ENCODE measurements at regions not wholly inside any gene's neighbourhood (a gene's known extent, or its start where the extent isn't known, plus 50 kb on each side); places are given as distances from the start of the nearest gene placed in this dataset.

GRCh38 chr15:92705764-92706163 lies 50.2 kb upstream of the FAM174B start:
- Histone ChIP-seq H3K4me1 (ENCODE audit: control insufficient read depth, insufficient read depth, low read length) (no peaks in the 10 kb centered on the region), H3K36me3 (ENCODE audit: control insufficient read depth, insufficient read depth, low read length) (no peaks in the 10 kb centered on the region), H3K4me3 (ENCODE audit: low read length) (no peak overlapping the region), H3K27ac (ENCODE audit: low read depth, low read length) (no peak overlapping the region), H3K9ac (ENCODE audit: low read length) (no peak overlapping the region), H3K27me3 (ENCODE audit: control insufficient read depth, insufficient read depth, low read length) (no peaks in the 10 kb centered on the region)

GRCh38 chr15:92706201-92706600 lies 50.6 kb upstream of the FAM174B start:
- Histone ChIP-seq H3K27ac (ENCODE audit: low read depth, low read length) (no peak overlapping the region), H3K36me3 (ENCODE audit: control insufficient read depth, insufficient read depth, low read length) (no peaks in the 10 kb centered on the region), H3K4me1 (ENCODE audit: control insufficient read depth, insufficient read depth, low read length) (no peaks in the 10 kb centered on the region), H3K4me3 (ENCODE audit: low read length) (no peak overlapping the region), H3K9ac (ENCODE audit: low read length) (no peak overlapping the region), H3K27me3 (ENCODE audit: control insufficient read depth, insufficient read depth, low read length) (no peaks in the 10 kb centered on the region)

GRCh38 chr15:92707880-92708551 lies 52.4 kb upstream of the FAM174B start:
- Histone ChIP-seq H3K27me3 (ENCODE audit: control insufficient read depth, insufficient read depth, low read length) (no peaks in the 10 kb centered on the region), H3K4me3 (ENCODE audit: low read length) (no peak overlapping the region), H3K27ac (ENCODE audit: low read depth, low read length) (no peak overlapping the region), H3K4me1 (ENCODE audit: control insufficient read depth, insufficient read depth, low read length) (no peaks in the 10 kb centered on the region), H3K9ac (ENCODE audit: low read length) (no peak overlapping the region), H3K36me3 (ENCODE audit: control insufficient read depth, insufficient read depth, low read length) (no peaks in the 10 kb centered on the region)

- Histone ChIP-seq H3K9ac (ENCODE audit: low read length) (no peak overlapping the region), H3K27ac (ENCODE audit: low read depth, low read length) (no peak overlapping the region), H3K4me1 (ENCODE audit: control insufficient read depth, insufficient read depth, low read length) (no peaks in the 10 kb centered on the region), H3K4me3 (ENCODE audit: low read length) (no peak overlapping the region), H3K27me3 (ENCODE audit: control insufficient read depth, insufficient read depth, low read length) (no peaks in the 10 kb centered on the region), H3K36me3 (ENCODE audit: control insufficient read depth, insufficient read depth, low read length) (no peaks in the 10 kb centered on the region)
These were observed 53.1 kb upstream of the FAM174B start for GRCh38 chr15:92708635-92709034.

- no peaks in the 10 kb centered on the region for H3K36me3 ChIP-seq (ENCODE audit: control insufficient read depth, insufficient read depth, low read length)
- no peak overlapping the region for H3K9ac ChIP-seq (ENCODE audit: low read length)
- no peaks in the 10 kb centered on the region for H3K4me1 ChIP-seq (ENCODE audit: control insufficient read depth, insufficient read depth, low read length)
- H3K27me3 ChIP-seq (ENCODE audit: control insufficient read depth, insufficient read depth, low read length), result no peaks in the 10 kb centered on the region
- no peak overlapping the region for H3K27ac ChIP-seq (ENCODE audit: low read depth, low read length)
- no peak overlapping the region for H3K4me3 ChIP-seq (ENCODE audit: low read length)
These were observed 53.7 kb upstream of the FAM174B start for GRCh38 chr15:92709110-92709790.

GRCh38 chr15:92711457-92711831 lies 55.9 kb upstream of the FAM174B start:
- no peak overlapping the region for H3K27ac ChIP-seq (ENCODE audit: low read depth, low read length)
- H3K27me3 ChIP-seq (ENCODE audit: control insufficient read depth, insufficient read depth, low read length), result no peaks in the 10 kb centered on the region
- H3K36me3 ChIP-seq (ENCODE audit: control insufficient read depth, insufficient read depth, low read length), result no peaks in the 10 kb centered on the region
- no peak overlapping the region for H3K9ac ChIP-seq (ENCODE audit: low read length)
- H3K4me3 ChIP-seq (ENCODE audit: low read length), result no peak overlapping the region
- H3K4me1 ChIP-seq (ENCODE audit: control insufficient read depth, insufficient read depth, low read length), result peaks cover 5% of the 10 kb centered on the region

- no peak overlapping the region for H3K9ac ChIP-seq (ENCODE audit: low read length)
- H3K4me1 ChIP-seq (ENCODE audit: control insufficient read depth, insufficient read depth, low read length), result peaks cover 5% of the 10 kb centered on the region
- H3K36me3 ChIP-seq (ENCODE audit: control insufficient read depth, insufficient read depth, low read length), result no peaks in the 10 kb centered on the region
- no peaks in the 10 kb centered on the region for H3K27me3 ChIP-seq (ENCODE audit: control insufficient read depth, insufficient read depth, low read length)
- peak overlapping the region; percentile 63 for H3K4me3 ChIP-seq (ENCODE audit: low read length)
- H3K27ac ChIP-seq (ENCODE audit: low read depth, low read length), result peak overlapping the region; percentile 93
These were observed 58.5 kb upstream of the FAM174B start for GRCh38 chr15:92714077-92714476.

- Histone ChIP-seq H3K9ac (ENCODE audit: low read length) (peak overlapping the region; percentile 29), H3K27me3 (ENCODE audit: control insufficient read depth, insufficient read depth, low read length) (no peaks in the 10 kb centered on the region), H3K36me3 (ENCODE audit: control insufficient read depth, insufficient read depth, low read length) (no peaks in the 10 kb centered on the region), H3K4me1 (ENCODE audit: control insufficient read depth, insufficient read depth, low read length) (peaks cover 5% of the 10 kb centered on the region), H3K4me3 (ENCODE audit: low read length) (peak overlapping the region; percentile 63), H3K27ac (ENCODE audit: low read depth, low read length) (peak overlapping the region; percentile 93)
These were observed 59.2 kb upstream of the FAM174B start for GRCh38 chr15:92714477-92715401.

GRCh38 chr15:92715758-92716157 lies 60.2 kb upstream of the FAM174B start:
- no peaks in the 10 kb centered on the region for H3K36me3 ChIP-seq (ENCODE audit: control insufficient read depth, insufficient read depth, low read length)
- H3K27ac ChIP-seq (ENCODE audit: low read depth, low read length), result no peak overlapping the region
- H3K27me3 ChIP-seq (ENCODE audit: control insufficient read depth, insufficient read depth, low read length), result no peaks in the 10 kb centered on the region
- peaks cover 5% of the 10 kb centered on the region for H3K4me1 ChIP-seq (ENCODE audit: control insufficient read depth, insufficient read depth, low read length)
- no peak overlapping the region for H3K9ac ChIP-seq (ENCODE audit: low read length)
- H3K4me3 ChIP-seq (ENCODE audit: low read length), result no peak overlapping the region

- H3K4me3 ChIP-seq (ENCODE audit: low read length), result no peak overlapping the region
- H3K27ac ChIP-seq (ENCODE audit: low read depth, low read length), result no peak overlapping the region
- peaks cover 5% of the 10 kb centered on the region for H3K4me1 ChIP-seq (ENCODE audit: control insufficient read depth, insufficient read depth, low read length)
- H3K9ac ChIP-seq (ENCODE audit: low read length), result no peak overlapping the region
- no peaks in the 10 kb centered on the region for H3K27me3 ChIP-seq (ENCODE audit: control insufficient read depth, insufficient read depth, low read length)
- no peaks in the 10 kb centered on the region for H3K36me3 ChIP-seq (ENCODE audit: control insufficient read depth, insufficient read depth, low read length)
These were observed 63.4 kb upstream of the FAM174B start for GRCh38 chr15:92719021-92719420.

GRCh38 chr15:92724144-92724543 lies 68.6 kb upstream of the FAM174B start:
- Histone ChIP-seq H3K27me3 (ENCODE audit: control insufficient read depth, insufficient read depth, low read length) (no peaks in the 10 kb centered on the region), H3K4me1 (ENCODE audit: control insufficient read depth, insufficient read depth, low read length) (no peaks in the 10 kb centered on the region), H3K4me3 (ENCODE audit: low read length) (no peak overlapping the region), H3K36me3 (ENCODE audit: control insufficient read depth, insufficient read depth, low read length) (no peaks in the 10 kb centered on the region), H3K9ac (ENCODE audit: low read length) (no peak overlapping the region), H3K27ac (ENCODE audit: low read depth, low read length) (no peak overlapping the region)

- Histone ChIP-seq H3K36me3 (ENCODE audit: control insufficient read depth, insufficient read depth, low read length) (no peaks in the 10 kb centered on the region), H3K4me1 (ENCODE audit: control insufficient read depth, insufficient read depth, low read length) (no peaks in the 10 kb centered on the region), H3K4me3 (ENCODE audit: low read length) (no peak overlapping the region), H3K27me3 (ENCODE audit: control insufficient read depth, insufficient read depth, low read length) (no peaks in the 10 kb centered on the region), H3K9ac (ENCODE audit: low read length) (no peak overlapping the region), H3K27ac (ENCODE audit: low read depth, low read length) (no peak overlapping the region)
These were observed 69.6 kb upstream of the FAM174B start for GRCh38 chr15:92725171-92725570.

Measured in rectal smooth muscle tissue (tissue), 1 donor.